ENCODE measurements at regions not wholly inside any gene's neighbourhood (a gene's known extent, or its start where the extent isn't known, plus 50 kb on each side); places are given as distances from the start of the nearest gene placed in this dataset.

GRCh38 chr6:144649085-144649484 lies 363.9 kb downstream of the UTRN start:
- Histone ChIP-seq H3K9me3 (no peaks in the 10 kb centered on the region), H3K27me3 (no peaks in the 10 kb centered on the region), H3K4me1 (peaks cover 3% of the 10 kb centered on the region), H3K4me3 (no peak overlapping the region), H3K27ac (no peak overlapping the region), H3K36me3 (ENCODE audit: low read depth, missing control alignments) (no peaks in the 10 kb centered on the region)
- intact Hi-C loops (cut with DNase I; ENCODE audit: low total_unique reads): no loop called here
- 86 to 91% methylated on average over 2 of the region's 2 CpGs for WGBS, 2 donors
- TF ChIP-seq POLR2A (IDR thresholded peaks at IDR 0.05): no peak
- TF ChIP-seq CTCF (IDR thresholded peaks at IDR 0.05): no peak
- DNase-seq: no peak

DNA sequence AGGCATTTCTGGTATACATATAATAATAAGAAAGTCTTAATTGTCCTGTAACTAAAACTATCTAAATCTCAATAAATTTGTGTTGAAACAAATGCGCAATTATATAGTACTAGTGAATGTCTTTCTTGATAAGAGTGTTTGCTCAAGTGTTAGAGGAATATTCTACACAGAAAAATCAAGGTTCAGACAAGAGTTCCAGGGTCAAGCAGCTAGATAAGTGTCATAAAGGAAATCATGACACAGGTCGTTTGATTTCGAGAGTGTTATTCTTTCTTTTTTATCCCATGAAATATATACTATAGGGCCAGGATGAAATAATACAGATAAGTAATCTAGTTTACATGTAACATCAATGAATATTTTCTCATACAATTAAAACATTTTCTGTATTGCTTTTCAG lies 366.1 kb downstream of the UTRN start:
- intact Hi-C loops (cut with DNase I; ENCODE audit: low total_unique reads): no loop called here
- DNase-seq: no peak
- no peak overlapping the region for H3K27ac ChIP-seq
- no peaks in the 10 kb centered on the region for H3K27me3 ChIP-seq
- H3K4me3 ChIP-seq: no peak overlapping the region
- 62 to 87% methylated on average over 3 of the region's 3 CpGs for WGBS, 2 donors
- TF ChIP-seq CTCF (IDR thresholded peaks at IDR 0.05): no peak
- TF ChIP-seq POLR2A (IDR thresholded peaks at IDR 0.05): no peak
- H3K36me3 ChIP-seq (ENCODE audit: low read depth, missing control alignments): no peaks in the 10 kb centered on the region
- peaks cover 3% of the 10 kb centered on the region for H3K4me1 ChIP-seq
- no peaks in the 10 kb centered on the region for H3K9me3 ChIP-seq

DNA sequence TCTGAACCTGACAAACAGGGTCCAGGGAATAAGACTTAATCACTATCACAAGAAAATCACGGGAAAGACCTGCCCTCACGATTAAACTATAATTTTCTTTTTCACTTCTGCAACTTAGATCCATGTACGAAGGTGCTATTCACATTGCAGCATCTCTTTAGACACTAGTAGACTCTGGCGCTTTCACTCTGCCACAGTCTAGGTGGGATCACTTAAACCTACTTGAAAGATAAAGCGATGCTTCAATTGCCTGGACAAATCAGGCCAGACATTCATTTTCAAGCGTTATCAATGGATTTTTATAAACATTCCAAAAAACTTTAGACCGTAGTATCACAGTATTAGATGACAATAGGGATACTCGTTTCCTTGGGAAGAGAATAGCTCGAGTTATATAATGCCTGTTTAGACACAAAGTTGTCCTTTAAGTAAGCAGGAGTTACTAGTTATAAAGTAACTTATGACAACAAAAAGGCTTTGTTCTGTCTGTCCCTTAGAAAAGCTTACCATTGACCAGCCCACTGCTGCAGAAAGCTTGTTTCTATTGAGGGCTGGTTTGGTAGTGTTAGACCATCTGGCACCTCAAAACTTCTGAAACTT lies 367.3 kb downstream of the UTRN start:
- H3K9me3 ChIP-seq: no peaks in the 10 kb centered on the region
- DNase-seq: no peak
- H3K4me1 ChIP-seq: peaks cover 3% of the 10 kb centered on the region
- H3K27ac ChIP-seq: peak overlapping the region; percentile 26 to 28
- no peak overlapping the region for H3K4me3 ChIP-seq
- H3K27me3 ChIP-seq: no peaks in the 10 kb centered on the region
- WGBS, 2 donors: 55 to 78% methylated on average over 9 of the region's 9 CpGs
- no peaks in the 10 kb centered on the region for H3K36me3 ChIP-seq (ENCODE audit: low read depth, missing control alignments)
- TF ChIP-seq POLR2A (IDR thresholded peaks at IDR 0.05): no peak
- no peak for TF ChIP-seq CTCF (IDR thresholded peaks at IDR 0.05)
- intact Hi-C loops (cut with DNase I; ENCODE audit: low total_unique reads): no loop called here

DNA sequence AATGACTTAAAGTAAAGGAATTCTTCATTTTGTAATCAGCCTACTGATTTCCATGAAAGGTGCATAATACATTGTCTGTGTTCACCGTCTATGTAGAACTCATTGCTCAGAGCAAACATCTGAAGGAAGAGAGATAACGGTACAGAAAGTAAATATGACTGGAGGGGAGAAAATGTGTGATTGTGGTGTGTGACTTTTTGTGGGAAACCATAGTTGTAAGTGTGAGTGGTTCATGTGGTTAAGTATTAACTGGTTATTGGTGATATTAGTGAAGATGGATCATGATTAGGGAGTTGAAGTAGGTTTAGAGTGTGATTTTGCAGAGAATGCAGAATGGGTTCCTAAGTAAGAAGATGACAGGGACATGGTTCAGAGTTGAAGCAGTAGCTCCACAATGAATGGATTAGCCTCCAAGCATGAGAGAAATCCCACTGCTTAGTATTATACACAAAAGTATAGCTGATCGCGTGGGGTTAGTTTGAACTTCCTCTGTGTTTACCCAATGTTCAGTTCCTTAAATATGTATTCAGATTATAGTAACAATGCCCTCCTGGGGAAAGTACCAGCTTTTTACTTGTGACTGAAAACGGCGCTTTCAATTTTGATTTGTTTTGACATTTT lies 368.9 kb downstream of the UTRN start:
- Histone ChIP-seq H3K9me3 (no peaks in the 10 kb centered on the region), H3K4me1 (peaks cover 9% of the 10 kb centered on the region), H3K4me3 (no peak overlapping the region), H3K36me3 (ENCODE audit: low read depth, missing control alignments) (no peaks in the 10 kb centered on the region), H3K27ac (no peak overlapping the region), H3K27me3 (no peaks in the 10 kb centered on the region)
- TF ChIP-seq CTCF (IDR thresholded peaks at IDR 0.05) (no peak), POLR2A (IDR thresholded peaks at IDR 0.05) (no peak)
- intact Hi-C loops (cut with DNase I; ENCODE audit: low total_unique reads): no loop called here
- 72 to 78% methylated on average over 6 of the region's 6 CpGs for WGBS, 2 donors
- DNase-seq: no peak

- intact Hi-C loops (cut with DNase I; ENCODE audit: low total_unique reads): no loop called here
- Histone ChIP-seq H3K4me1 (peaks cover 14% of the 10 kb centered on the region), H3K9me3 (no peaks in the 10 kb centered on the region), H3K27me3 (no peaks in the 10 kb centered on the region), H3K27ac (no peak overlapping the region), H3K36me3 (ENCODE audit: low read depth, missing control alignments) (no peaks in the 10 kb centered on the region), H3K4me3 (no peak overlapping the region)
- 17 to 46% methylated on average over 1 of the region's 1 CpG for WGBS, 2 donors
- DNase-seq: no peak
- TF ChIP-seq POLR2A (IDR thresholded peaks at IDR 0.05) (no peak), CTCF (IDR thresholded peaks at IDR 0.05) (no peak)
Measured at GRCh38 chr6:144654506-144654905, 369.4 kb downstream of the UTRN start.
